Esophagus squamous epithelium (tissue), 4 donors: ENCODE measurements at regions not wholly inside any gene's neighbourhood (a gene's known extent, or its start where the extent isn't known, plus 50 kb on each side); places are given as distances from the start of the nearest gene placed in this dataset.

Source experiments
- CTCF ChIP-seq, 6 experiments: fragments of 450-650 bp in 4 of 6; fragments of 200-600 bp in 2 of 6; sonication (generic) in 2 of 6; IDR thresholded peaks; one replicate each; pipeline ENCODE4 v1.5.1; 2016 to 2019; ENCODE audit warnings: antibody characterized with exemption in 6 of 6, mild to moderate bottlenecking in 4 of 6, moderate library complexity in 4 of 6
- POLR2A ChIP-seq, 4 donors: fragments of 450-650 bp; IDR thresholded peaks; one replicate each; pipeline ENCODE4 v1.6.1; 2017; ENCODE audit warnings: antibody characterized with exemption in 4 of 4, mild to moderate bottlenecking in 4 of 4, moderate library complexity in 3 of 4

DNA sequence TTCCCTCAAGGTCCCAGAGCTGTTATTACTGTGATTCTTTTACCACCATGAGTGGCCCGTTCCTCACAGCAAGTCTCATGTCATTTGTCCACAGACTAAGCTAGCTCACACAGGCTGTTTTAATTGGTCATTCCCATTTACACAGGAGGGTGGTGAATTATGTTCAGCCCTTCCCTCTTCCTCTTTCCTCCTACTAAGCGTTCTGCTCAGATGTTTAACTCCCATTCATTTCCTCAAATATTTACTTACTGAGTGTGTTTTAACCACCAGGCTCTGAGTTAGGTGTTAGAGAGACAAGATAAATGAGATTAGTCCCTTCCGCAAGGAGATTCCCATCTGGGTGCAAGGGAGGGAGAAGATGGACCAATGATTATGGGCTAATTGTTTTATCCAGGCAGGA is 403.6 kb upstream of the ACVR2A start:
- TF ChIP-seq CTCF (IDR thresholded peaks at IDR 0.05): no peak
- TF ChIP-seq POLR2A (IDR thresholded peaks at IDR 0.05): no peak
